Left colon (tissue), 2 donors: ENCODE measurements at regions not wholly inside any gene's neighbourhood (a gene's known extent, or its start where the extent isn't known, plus 50 kb on each side); places are given as distances from the start of the nearest gene placed in this dataset.

Experiments used
- ATAC-seq: fragments of 200-7000 bp; cut with Tn5 transposase; one replicate; pipeline ENCODE4 v1.9.1; 2020; ENCODE audit warnings: mild to moderate bottlenecking, moderate library complexity
- DNase-seq, 2 donors: peaks; one replicate each; pipeline ENCODE4 v3.0.0-alpha.2; 2020
- intact Hi-C, 2 donors: fragments of 100-400 bp; cut with DNase I in 1 of 2; cut with micrococcal nuclease in 1 of 2; formaldehyde crosslinking; loops; one replicate each; pipeline versions ENCODE4 v1.11.2 to v1.14.0; 2022; cut with DNase I, micrococcal nuclease
- donor health status: DM: no; HTN: no; CAD: no.
- donor health status: DM: yes; HTN: yes; CAD: no.

GRCh38 chr3:34298653-34299052 lies 500.2 kb downstream of the PDCD6IP start:
- peak; percentile 34 for ATAC-seq
- no peak for DNase-seq
- intact Hi-C loops = no loop called here

- no peak for ATAC-seq
- DNase-seq = no peak
- intact Hi-C loops = no loop called here
Observed at GRCh38 chr3:34300621-34301020, 502.2 kb downstream of the PDCD6IP start.

DNA sequence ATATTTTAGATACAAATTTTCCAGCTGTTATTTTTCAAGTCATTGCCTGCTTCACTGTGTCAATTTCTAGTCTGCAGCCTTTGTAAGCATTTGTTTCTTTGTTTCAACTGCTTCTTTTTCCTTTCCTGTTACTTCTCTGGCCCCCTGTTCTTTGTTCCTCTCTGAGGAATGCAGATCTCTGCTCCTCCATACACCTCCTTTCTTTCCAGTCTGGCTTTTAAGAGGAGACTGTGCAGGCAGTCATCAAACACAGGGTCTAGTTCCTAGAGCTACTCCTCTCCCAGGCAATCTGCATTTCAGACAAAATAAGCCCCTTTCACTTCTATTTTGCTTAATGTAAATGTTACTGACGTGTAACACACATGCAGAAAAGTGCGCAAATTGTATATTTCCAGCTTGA lies 502.9 kb downstream of the PDCD6IP start:
- intact Hi-C loops = no loop called here
- ATAC-seq (no peak), DNase-seq (no peak)

GRCh38 chr3:34305266-34305665 lies 506.8 kb downstream of the PDCD6IP start:
- intact Hi-C loops = no loop called here
- DNase-seq = no peak
- no peak for ATAC-seq

DNA sequence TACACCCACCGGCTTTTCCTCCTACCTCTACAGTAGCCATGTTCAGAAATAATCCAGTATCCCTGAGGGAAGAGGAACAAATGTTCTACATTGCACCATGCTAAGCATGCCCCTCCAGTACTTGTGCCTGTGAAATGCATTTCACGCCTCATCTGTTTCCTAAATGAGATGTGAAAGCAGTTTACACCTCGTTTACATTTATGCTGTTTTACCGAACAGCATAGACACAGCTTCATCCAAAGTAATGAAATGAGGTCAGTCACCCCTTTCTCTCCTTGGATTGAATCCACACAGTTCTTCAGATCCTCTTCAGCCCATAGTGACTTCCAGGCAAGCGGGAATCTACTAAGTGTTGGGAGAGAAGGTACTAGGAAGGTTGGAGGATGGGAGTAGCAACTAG lies 514.3 kb downstream of the PDCD6IP start:
- no peak for ATAC-seq
- DNase-seq = no peak
- intact Hi-C loops = no loop called here

- ATAC-seq = no peak
- no peak for DNase-seq
- intact Hi-C loops = no loop called here
Observed at GRCh38 chr3:34319881-34320280, 521.5 kb downstream of the PDCD6IP start.

DNA sequence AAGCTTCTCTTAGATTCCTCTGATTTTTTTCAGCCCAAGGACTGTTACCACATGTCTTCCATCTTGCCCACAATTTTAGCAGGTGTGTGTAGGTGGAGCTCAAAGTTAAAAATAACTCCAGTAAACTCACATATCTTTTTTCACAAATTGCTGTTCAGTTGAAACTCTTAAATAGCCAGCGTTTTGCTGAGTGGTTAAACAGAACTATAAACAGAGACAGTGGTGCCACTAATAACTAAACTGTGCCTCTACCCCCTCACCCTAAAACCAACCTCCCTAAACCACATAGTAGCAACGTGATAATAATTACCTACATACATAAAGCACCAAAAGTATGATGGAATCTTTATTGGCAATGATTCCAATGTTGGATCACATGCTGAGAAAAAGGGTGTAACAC lies 525.1 kb downstream of the PDCD6IP start:
- ATAC-seq = no peak
- intact Hi-C loops = no loop called here
- DNase-seq = no peak

GRCh38 chr3:34346656-34347055 lies 548.2 kb downstream of the PDCD6IP start:
- intact Hi-C loops = no loop called here
- ATAC-seq = no peak
- DNase-seq = no peak

- intact Hi-C loops = no loop called here
- no peak for ATAC-seq
- no peak for DNase-seq
Observed at GRCh38 chr3:34351882-34352777, 553.7 kb downstream of the PDCD6IP start.

GRCh38 chr3:34352778-34353331 lies 554.4 kb downstream of the PDCD6IP start:
- ATAC-seq (no peak), DNase-seq (no peak)
- intact Hi-C loops = no loop called here

- intact Hi-C loops = no loop called here
- no peak for DNase-seq
- ATAC-seq = no peak
Observed at GRCh38 chr3:34357461-34357860, 559.0 kb downstream of the PDCD6IP start.

- DNase-seq (no peak), ATAC-seq (no peak)
- intact Hi-C loops = no loop called here
Observed at GRCh38 chr3:34359064-34359463, 560.6 kb downstream of the PDCD6IP start.

DNA sequence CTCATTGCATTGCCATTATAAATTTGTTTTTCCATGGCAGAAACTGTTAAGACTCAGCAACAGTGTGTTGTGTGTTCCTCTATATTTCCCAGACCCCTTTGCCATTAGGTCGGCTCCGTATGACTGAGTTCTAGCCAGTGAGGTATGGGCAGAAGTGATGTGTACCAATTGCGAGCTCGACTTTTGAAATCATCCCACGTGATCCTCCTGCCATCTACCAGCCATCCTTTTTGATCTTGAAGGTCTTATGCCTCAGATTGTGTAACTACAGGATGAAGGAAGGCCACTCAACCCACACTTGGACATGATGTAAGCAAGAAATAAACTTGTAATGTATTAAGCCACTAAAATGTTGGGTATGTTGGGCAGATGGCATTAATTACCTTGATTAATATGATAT lies 562.3 kb downstream of the PDCD6IP start:
- DNase-seq (no peak), ATAC-seq (no peak)
- intact Hi-C loops = no loop called here

- ATAC-seq (peak; percentile 93), DNase-seq (peak; percentile 13 to 29)
- intact Hi-C loops = no loop called here
Observed at GRCh38 chr3:34361921-34362320, 563.5 kb downstream of the PDCD6IP start.

- no peak for DNase-seq
- ATAC-seq = no peak
- intact Hi-C loops = no loop called here
Observed at GRCh38 chr3:34362910-34363309, 564.5 kb downstream of the PDCD6IP start.

DNA sequence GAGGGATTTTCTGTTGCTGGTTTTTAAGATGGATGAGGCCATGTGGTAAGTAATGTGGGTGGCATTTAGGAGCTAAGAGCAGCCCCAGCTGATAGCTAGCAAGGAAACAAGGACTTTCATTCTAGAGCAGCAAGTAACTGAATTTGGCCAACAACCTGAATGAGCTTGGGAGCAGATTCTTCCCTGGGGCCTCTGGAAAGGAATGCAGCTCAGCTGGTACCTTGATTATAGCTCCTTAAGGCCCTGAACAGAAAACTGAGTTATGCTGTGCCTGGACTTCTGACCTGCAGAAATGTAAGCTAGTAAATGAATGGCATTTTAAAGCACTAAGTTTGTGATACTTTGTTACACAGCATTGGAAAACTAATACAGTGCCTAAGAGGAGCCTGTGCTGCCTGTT lies 565.5 kb downstream of the PDCD6IP start:
- DNase-seq (no peak), ATAC-seq (peak; percentile 32)
- intact Hi-C loops = no loop called here

DNA sequence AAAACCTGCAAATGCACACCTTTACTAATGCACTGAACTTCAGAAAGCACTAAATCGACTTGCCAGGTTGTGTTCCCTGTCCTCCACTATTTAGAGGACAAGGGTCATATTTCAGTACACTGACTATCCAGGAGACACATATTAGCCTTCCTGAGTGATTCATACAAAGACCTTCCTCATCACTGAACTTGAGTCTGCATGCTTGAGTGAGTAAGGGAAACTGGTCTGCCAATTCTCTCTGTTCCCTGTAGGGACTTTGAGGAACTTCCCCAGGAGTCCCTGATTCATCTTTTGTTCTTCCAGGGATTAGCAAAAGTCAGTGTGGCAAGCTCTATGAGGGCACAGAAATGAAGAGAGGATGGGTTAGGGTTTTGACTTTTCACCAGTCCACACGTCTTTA lies 565.9 kb downstream of the PDCD6IP start:
- intact Hi-C loops = no loop called here
- no peak for DNase-seq
- peak; percentile 45 for ATAC-seq

DNA sequence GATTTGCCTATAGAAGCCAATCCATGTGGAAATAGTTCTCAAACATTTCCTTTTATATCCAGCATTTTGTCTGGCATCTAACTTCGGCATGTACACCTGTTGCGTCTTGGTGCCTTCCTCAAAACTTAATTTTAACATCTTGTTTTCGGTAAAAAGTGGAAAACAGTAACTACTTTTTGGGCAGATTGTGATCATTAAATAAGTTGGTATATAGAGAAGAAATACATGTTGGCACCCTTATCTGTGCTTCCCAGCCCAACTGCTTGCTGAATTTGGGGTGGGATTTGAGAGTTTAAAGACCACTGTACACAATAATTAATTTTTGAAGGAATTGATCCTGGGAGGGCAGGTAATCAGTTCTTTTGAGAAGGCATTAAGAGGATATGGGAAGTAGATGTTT lies 566.8 kb downstream of the PDCD6IP start:
- no peak for DNase-seq
- no peak for ATAC-seq
- intact Hi-C loops = no loop called here

- no peak for DNase-seq
- intact Hi-C loops = no loop called here
- ATAC-seq = no peak
Observed at GRCh38 chr3:34365771-34366170, 567.3 kb downstream of the PDCD6IP start.

DNA sequence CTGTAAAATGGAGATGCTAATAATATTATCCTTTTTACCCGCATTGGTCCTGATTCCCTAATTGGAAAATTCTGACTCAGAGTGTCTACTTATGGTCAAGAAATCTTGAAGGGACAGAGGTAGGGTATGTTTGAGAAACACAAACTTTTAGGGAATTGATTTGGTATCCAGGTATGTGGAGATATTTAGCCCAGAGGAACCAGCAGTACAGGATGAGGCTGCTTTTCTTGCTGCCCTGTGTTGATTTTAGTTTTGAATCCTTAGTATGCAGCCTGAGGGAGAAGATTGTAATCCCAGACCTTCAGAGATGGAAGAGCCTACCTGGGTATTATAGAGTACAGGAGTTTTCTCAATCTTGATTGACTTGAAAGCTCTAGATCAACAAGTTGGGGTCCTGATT lies 569.1 kb downstream of the PDCD6IP start:
- ATAC-seq = no peak
- no peak for DNase-seq
- intact Hi-C loops = no loop called here

DNA sequence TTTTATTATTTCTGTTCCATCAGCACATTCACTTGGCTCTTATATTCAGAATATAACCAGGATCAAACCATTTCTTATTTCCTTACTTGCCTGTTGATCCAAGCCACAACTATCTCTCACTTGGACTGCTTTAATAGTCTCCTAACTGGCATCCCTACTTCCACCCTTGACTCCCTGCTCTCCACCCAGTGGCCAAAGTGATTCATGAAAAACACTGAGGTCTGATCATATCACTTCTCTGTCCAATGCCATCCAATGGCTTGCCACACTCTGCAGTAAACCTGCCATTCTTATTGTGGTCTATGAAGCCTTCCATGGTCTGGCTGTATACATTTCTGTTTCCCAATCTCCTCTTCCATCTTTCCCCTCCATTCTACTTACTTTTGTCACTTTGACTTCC lies 576.1 kb downstream of the PDCD6IP start:
- DNase-seq (no peak), ATAC-seq (no peak)
- intact Hi-C loops = no loop called here
